NCI-H345 treated with DMSO at 0.1 percent for 48 hours (cell line): ENCODE measurements at regions not wholly inside any gene's neighbourhood (a gene's known extent, or its start where the extent isn't known, plus 50 kb on each side); places are given as distances from the start of the nearest gene placed in this dataset.

Experiments used
- DNase-seq: peaks from one replicate; lab custom pipeline; 2025; ENCODE audit not compliant: unreplicated experiment; lab: John Stamatoyannopoulos, UW

GRCh38 chr15:91549581-91549980 is 303.9 kb upstream of the SLCO3A1 start:
- no peak for DNase-seq

DNA sequence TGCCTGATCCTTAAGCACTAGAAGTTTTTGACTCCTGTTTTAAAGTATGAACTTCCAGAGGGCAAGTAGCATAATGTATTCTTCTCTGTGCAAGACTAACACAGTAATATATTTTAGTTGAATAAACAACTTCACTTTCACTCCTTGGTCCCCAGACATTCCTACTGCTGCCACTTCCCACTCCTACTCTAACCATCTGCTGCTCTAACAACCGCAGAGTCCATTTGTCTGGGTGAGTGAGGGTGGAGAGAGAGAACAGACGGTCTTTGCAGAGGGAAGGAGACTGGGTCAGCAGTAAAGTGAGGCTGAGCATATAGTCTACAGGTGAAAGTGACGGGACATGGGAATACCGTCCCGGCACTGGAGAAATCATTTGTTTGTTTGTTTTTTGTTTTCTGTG is 301.0 kb upstream of the SLCO3A1 start:
- DNase-seq = no peak

DNA sequence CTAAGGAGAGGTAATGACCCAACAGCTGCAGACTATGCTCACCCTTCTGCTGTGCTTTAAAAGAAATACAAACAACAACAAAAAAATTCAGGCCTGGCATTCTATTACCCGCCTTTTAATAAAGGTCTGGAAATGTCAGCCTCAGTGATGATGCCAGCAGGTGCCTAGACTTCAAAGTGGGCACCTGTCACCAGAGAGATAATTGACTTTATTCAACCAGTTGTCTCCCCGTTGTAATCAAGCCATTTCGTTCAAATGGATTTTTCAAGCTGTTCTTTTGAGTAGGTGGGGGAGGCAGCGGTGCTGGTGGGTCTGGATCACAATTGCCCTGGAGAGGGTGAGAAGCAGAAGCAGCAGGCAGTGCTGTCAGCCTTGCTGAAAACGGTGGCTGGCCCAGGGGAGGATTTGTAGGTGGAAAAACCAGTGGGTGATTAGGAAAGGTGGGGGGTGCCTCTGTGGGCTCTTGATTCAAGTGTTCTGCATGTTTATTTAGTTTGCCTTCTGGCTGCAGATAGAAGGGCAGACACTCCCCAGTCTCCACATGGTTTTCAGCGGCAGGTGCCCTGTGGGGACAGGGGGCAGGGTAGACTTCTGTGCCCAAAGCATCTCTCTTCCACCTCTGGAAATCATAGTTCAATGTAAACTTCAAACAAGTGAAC is 300.2 kb upstream of the SLCO3A1 start:
- DNase-seq = peak; percentile 79

DNA sequence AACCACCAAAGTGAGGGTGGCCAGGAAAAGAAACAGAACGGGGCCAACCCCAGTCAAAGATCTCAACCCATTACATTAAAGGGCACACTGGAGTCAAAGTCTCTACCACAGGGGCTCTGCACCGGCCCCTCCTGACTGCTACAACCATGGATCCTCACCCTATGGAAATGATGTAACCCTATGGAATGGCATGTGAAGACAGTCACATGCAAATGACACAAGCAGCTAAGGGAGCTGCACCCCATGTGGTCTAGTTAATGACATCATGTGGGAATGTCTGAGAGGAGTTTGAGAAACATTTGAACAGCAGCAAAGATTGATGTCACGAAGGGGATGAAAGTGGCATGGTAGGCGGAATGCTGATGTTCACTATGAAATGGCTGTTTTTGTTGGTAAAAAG is 298.2 kb upstream of the SLCO3A1 start:
- no peak for DNase-seq

DNA sequence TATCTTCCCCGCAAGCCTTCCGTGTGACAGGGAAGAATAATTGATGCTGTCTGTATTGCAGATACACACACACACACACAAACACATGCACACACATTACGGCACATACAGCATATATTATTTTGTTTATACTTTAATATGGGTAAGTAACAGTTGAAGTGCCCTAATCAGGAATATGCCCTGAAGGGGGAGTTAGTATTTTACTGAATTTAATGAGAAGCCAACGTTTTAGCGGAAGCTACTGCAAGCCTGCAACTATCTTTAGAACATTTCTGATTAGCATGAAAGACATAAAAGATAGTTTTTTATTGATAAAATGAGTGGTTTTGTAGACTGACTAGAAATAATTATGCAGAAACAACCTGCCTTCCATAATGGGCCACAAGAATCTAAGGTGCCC is 296.6 kb upstream of the SLCO3A1 start:
- no peak for DNase-seq

DNA sequence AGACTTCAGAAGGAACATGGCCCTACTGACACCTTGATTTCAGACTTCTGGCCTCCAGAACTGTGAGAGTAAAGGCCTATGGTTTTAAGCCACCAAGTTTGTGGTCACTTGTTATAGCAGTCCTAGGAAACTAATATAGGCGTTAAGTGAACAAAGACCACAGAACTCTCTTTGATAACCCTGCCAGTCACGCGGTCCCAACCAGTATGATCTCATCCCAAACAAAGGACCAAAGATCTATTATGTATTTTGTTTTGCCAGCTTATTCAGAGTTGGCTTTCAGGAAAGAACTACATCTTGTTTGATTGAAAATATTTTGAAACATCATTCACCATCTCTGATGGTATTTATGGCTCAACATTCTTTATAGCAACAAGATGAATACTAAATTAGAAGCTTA is 294.4 kb upstream of the SLCO3A1 start:
- DNase-seq = no peak

DNA sequence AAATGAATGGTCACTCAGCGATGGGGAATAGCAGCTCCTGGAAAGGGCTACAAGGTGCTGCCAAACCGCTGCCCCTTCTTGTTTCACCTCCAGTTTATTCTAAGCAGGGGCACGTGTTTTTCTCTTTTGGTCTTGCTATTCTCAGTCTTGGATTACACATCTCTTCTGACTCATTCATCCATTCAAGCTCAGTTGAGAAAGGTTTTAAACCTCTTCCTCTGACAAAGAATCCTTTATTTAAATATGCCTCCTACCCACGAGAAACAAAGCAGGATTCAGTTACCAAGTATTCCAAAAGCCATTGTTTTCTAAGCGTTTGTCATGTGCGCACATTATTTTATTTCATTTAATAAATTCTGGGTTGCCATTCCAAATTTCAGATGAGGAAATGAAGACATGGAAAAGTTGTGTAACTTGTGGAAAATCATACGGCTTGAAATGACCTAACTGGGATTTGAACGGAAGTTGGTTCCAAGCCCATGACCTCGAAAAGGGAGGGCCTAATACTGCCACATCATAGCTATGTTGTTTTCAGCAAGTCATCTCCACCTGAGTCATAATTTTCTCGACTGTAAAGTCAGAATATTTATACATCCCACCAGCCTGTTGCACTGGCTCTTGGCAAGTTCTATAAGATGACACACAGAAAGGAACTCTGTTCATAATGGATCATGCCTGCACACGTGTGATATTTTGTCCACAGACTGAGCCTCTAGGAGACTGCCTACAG is 292.0 kb upstream of the SLCO3A1 start:
- no peak for DNase-seq

DNA sequence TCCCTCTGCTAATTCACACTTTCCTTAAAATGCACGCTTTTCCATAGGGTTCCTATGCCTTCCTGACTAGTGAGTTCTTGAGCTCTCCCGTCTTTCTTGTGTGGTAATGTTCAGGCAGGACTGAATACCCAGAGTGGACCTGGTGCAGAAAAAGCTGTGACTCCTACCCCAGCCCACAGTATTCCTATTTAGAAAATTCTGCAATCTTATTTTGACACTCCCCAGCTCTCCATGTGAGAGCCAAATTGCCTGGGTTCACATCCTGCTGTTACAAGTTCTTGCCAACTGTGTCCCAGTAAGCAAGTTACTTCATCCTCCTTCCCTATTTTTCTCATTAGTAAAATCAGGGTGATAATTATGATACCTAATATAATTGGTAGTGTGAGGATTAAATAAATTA is 290.8 kb upstream of the SLCO3A1 start:
- DNase-seq = no peak

DNA sequence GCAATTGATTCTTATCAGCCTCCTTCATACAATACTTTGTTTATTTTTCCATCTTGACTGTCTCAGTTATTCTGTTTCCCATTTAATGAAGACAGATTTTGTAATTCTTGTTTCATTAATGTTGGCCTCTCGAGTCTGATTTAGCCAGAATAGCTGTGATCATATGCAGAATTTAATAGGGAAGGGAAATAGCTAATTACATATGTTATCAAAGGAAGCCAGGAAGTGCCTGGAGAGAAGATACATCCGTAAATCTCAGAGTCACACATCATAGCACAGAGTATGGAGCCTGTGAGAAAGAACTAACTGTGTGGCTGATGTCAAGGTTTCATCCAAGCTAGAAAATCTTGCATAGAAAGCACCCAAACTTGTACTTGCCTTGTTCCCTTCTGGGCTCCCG is 288.9 kb upstream of the SLCO3A1 start:
- DNase-seq = no peak

GRCh38 chr15:91566141-91566540 is 287.4 kb upstream of the SLCO3A1 start:
- DNase-seq = no peak

GRCh38 chr15:91568036-91568435 is 285.5 kb upstream of the SLCO3A1 start:
- DNase-seq = no peak

DNA sequence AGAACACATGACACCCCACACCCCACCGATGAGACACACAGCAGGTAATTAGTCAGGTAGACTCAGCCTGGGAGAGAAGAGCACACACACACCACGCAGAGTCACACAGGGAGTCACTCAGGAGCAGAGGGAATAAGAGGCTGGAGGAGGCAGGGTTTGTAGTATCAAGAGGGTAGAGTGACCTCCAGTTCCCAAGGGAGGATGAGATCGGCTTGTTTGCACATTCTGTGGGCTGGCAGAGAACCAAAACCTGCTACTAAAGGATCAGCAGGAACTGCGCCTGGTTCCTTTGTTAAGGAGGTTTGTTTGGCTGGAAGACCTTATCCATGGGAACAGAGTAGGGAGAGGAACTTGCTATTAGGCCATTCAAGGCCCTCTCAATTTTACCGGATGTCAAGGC is 281.4 kb upstream of the SLCO3A1 start:
- DNase-seq = peak; percentile 95

DNA sequence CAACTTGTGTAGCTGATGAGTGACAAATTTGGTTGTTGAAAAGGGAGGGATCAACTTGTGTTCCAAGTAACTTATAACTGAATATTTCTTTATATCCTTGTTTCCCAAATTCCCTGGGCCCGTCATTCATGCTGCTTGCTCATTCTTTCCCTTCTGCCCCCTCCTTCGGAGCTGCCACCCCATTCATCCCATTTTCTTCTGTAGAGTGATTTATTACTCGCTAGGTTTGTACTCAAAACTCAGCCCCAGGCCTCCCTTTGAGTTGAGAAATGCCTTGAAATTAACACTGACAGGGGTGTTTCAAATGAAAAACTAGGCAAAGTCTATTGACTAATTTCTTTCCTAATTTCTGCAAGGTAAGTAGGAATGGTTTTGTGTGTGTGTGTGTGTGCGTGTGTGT is 277.4 kb upstream of the SLCO3A1 start:
- DNase-seq = no peak

DNA sequence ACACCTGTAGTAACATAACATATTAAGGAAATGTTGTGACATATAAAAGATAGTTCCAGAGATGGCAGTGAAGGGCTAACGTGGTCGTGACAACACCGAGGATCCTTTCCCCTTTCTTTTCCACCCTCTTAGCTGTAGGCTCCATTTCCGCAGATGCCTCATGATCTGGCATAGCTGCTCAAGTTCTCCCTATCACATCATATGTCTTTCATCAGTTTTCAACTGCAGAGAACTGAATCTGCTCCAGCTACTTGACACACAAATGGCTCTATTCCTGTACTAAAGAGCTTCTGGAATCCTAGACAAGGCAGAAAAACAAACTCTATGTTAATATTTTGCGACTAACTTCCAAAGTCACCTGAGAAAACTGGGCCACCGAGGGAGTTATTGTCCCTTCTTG is 275.0 kb upstream of the SLCO3A1 start:
- DNase-seq = no peak

- DNase-seq = no peak
These were observed 268.6 kb upstream of the SLCO3A1 start for GRCh38 chr15:91584895-91585294.

DNA sequence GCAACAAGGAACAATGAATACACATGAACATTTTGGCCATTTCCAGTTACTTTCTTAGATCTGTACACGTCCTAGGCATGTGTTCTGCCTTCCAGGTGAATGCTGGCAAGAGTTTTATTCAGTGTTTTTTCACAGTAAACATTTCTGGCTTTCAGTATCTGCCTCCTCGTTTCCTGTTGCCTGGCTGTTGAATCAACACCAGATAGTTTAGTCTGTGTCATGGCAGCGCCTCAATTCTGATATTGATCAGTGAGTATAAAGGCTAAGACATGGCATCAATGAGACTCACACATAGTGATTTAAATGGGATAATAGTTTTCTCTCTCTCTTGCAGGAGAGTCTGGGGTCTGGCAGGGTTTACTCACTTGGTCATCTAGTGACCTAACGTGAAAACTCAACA is 266.9 kb upstream of the SLCO3A1 start:
- no peak for DNase-seq

DNA sequence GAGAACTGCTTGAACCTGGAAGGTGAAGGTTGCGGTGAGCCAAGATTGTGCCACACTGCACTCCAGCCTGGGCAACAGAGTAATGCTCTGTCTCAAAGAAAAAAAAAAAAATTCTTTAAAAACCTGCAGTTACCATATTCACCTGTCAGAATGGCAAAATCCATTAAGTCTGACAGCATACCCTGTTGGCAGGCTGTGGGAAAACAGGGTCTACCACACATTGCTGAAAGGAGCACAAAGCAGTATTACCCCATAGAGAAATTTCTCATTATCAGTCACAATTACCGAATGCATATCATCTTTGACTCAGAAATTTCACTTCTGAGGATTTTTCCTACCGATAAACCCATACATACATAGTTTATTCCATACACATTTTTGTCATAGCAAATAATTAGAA is 264.1 kb upstream of the SLCO3A1 start:
- no peak for DNase-seq

- DNase-seq = no peak
These were observed 260.9 kb upstream of the SLCO3A1 start for GRCh38 chr15:91592567-91592966.

DNA sequence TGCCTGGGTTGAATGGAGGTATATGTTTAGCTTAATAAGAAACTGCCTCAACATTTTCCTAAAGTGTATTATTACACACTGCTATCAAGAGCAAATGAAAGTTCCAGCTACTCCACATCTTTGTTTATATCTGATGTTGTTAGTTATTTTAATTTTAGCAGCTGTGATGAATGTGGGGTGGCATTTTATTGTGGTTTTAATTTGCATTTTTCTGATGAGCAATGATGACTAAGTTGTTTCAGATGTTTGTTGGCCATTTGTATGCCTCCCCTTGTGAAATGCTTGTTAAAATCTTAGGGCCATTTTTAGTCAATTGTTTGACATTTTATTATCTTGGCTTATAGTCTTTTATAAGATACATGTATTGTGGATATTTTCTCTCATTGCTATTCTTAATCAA is 260.4 kb upstream of the SLCO3A1 start:
- no peak for DNase-seq

DNA sequence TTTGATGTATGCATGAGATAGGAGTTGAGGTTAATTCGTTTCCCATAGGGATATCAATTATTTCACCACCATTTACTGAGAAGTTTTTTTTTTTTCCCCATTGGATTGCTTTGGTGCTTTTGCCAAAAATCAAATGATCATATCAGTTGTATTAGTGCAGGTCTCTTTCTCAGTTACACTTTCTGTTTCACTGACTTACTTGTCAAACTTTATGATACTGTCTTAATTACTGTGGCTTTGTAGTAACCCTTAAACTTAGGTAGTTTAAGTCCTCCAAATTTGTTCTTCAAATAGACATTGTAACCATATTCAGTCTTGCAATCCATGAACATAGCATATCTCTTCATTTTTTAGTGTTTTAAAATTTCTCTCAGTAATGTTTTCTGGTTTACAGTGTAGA is 259.9 kb upstream of the SLCO3A1 start:
- no peak for DNase-seq

DNA sequence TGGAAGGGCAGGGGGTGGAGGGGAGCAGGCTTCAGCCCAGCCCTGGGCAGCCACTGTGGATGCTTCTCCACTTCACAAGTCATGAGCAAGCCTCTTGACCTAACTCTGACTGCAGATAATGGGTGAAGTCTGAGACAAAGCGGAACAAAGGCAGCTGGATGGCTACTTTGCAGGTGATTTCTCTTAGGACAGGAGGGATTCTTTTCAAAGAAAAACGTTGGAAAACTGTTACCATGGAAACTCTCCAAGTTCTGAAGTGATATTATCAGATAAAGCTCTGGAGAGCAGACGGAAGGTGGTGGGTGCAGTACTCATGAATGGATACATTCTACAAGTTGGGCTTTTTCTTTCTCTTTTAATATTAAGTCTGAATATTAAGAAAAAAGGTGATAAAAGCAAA is 254.2 kb upstream of the SLCO3A1 start:
- DNase-seq = no peak

- no peak for DNase-seq
These were observed 250.0 kb upstream of the SLCO3A1 start for GRCh38 chr15:91603384-91604080.
